Medulla oblongata (tissue), 1 donor: ENCODE measurements at regions not wholly inside any gene's neighbourhood (a gene's known extent, or its start where the extent isn't known, plus 50 kb on each side); places are given as distances from the start of the nearest gene placed in this dataset.
A peak's percentile ranks its signal among the peaks of the same experiment; 100 is the strongest.
"Not testable (repeated sequence)": the region's sequence is repeated elsewhere in the genome, so short reads cannot be mapped to it uniquely, and the experiment has no call there.

ENCODE experiments used
- DNase-seq: peaks from one replicate; pipeline ENCODE4 v3.0.0-alpha.2; 2015; ENCODE audit errors: extremely low spot score

- DNase-seq, result no peak
These were observed 98.4 kb upstream of the TBX5 start for GRCh38 chr12:114504311-114504710.

- no peak for DNase-seq
These were observed 95.5 kb upstream of the TBX5 start for GRCh38 chr12:114501474-114501807.

GRCh38 chr12:114500775-114501473 lies 95.0 kb upstream of the TBX5 start:
- no peak for DNase-seq

GRCh38 chr12:114500131-114500530 lies 94.2 kb upstream of the TBX5 start:
- DNase-seq, result no peak

GRCh38 chr12:114499338-114499737 lies 93.4 kb upstream of the TBX5 start:
- no peak for DNase-seq

GRCh38 chr12:114491916-114492315 lies 86.0 kb upstream of the TBX5 start:
- DNase-seq, result no peak

GRCh38 chr12:114484822-114485459 lies 79.0 kb upstream of the TBX5 start:
- DNase-seq, result not testable (repeated sequence)

- DNase-seq, result no peak
These were observed 78.1 kb upstream of the TBX5 start for GRCh38 chr12:114483996-114484395.

GRCh38 chr12:114481200-114481535 lies 75.2 kb upstream of the TBX5 start:
- no peak for DNase-seq

- DNase-seq, result no peak
These were observed 74.6 kb upstream of the TBX5 start for GRCh38 chr12:114480337-114481199.

GRCh38 chr12:114479831-114480230 lies 73.9 kb upstream of the TBX5 start:
- no peak for DNase-seq

- no peak for DNase-seq
These were observed 72.9 kb upstream of the TBX5 start for GRCh38 chr12:114478865-114479264.

- no peak for DNase-seq
These were observed 72.0 kb upstream of the TBX5 start for GRCh38 chr12:114477989-114478395.

- DNase-seq, result peak; percentile 38
These were observed 70.2 kb upstream of the TBX5 start for GRCh38 chr12:114476159-114476558.

GRCh38 chr12:114473717-114474116 lies 67.8 kb upstream of the TBX5 start:
- no peak for DNase-seq

- no peak for DNase-seq
These were observed 67.1 kb upstream of the TBX5 start for GRCh38 chr12:114473018-114473417.

GRCh38 chr12:114457620-114458019 lies 51.7 kb upstream of the TBX5 start:
- no peak for DNase-seq
